GM08714 (cell line): ENCODE measurements at regions not wholly inside any gene's neighbourhood (a gene's known extent, or its start where the extent isn't known, plus 50 kb on each side); places are given as distances from the start of the nearest gene placed in this dataset.

Experiments
- H3K4me3 ChIP-seq: fragments of 200-500 bp; sonication (Bioruptor generic); 2 replicates; pipeline ENCODE4 v1.5.1; 2014; ENCODE audit warnings: mild to moderate bottlenecking, low read length, inconsistent platforms
- ZNF274 ChIP-seq: IDR thresholded peaks from 2 replicates; pipeline ENCODE4 v1.6.1; 2012; ENCODE audit warnings: mild to moderate bottlenecking, low read depth, low read length

- TF ChIP-seq ZNF274 = no peak
- H3K4me3 ChIP-seq = no peak overlapping the region
These were observed 946.0 kb downstream of the SLITRK5 start for GRCh38 chr13:88617176-88617575.

GRCh38 chr13:88622362-88622973 lies 951.3 kb downstream of the SLITRK5 start:
- no peak for TF ChIP-seq ZNF274

GRCh38 chr13:88623150-88623549 lies 952.0 kb downstream of the SLITRK5 start:
- TF ChIP-seq ZNF274 = no peak

More at GRCh38 chr13:88622362-88622973, 951.3 kb downstream of the SLITRK5 start:
- no peak overlapping the region for H3K4me3 ChIP-seq

GRCh38 chr13:88627071-88627470 lies 955.9 kb downstream of the SLITRK5 start:
- TF ChIP-seq ZNF274 = no peak
- no peak overlapping the region for H3K4me3 ChIP-seq

More at GRCh38 chr13:88623150-88623549, 952.0 kb downstream of the SLITRK5 start:
- no peak overlapping the region for H3K4me3 ChIP-seq

GRCh38 chr13:88628882-88629281 lies 957.7 kb downstream of the SLITRK5 start:
- no peak for TF ChIP-seq ZNF274
- no peak overlapping the region for H3K4me3 ChIP-seq

GRCh38 chr13:88637935-88638334 lies 966.8 kb downstream of the SLITRK5 start:
- TF ChIP-seq ZNF274 = no peak

GRCh38 chr13:88643233-88643632 lies 972.1 kb downstream of the SLITRK5 start:
- no peak overlapping the region for H3K4me3 ChIP-seq

More at GRCh38 chr13:88637935-88638334, 966.8 kb downstream of the SLITRK5 start:
- no peak overlapping the region for H3K4me3 ChIP-seq

GRCh38 chr13:88648598-88649373 lies 977.6 kb downstream of the SLITRK5 start:
- no peak overlapping the region for H3K4me3 ChIP-seq
- TF ChIP-seq ZNF274 = no peak

More at GRCh38 chr13:88643233-88643632, 972.1 kb downstream of the SLITRK5 start:
- TF ChIP-seq ZNF274 = no peak

- no peak overlapping the region for H3K4me3 ChIP-seq
- TF ChIP-seq ZNF274 = no peak
These were observed 978.7 kb downstream of the SLITRK5 start for GRCh38 chr13:88649855-88650254.

GRCh38 chr13:88651531-88651930 lies 980.4 kb downstream of the SLITRK5 start:
- TF ChIP-seq ZNF274 = no peak
- H3K4me3 ChIP-seq = no peak overlapping the region

- no peak for TF ChIP-seq ZNF274
- H3K4me3 ChIP-seq = no peak overlapping the region
These were observed 985.6 kb downstream of the SLITRK5 start for GRCh38 chr13:88656751-88657150.

- no peak for TF ChIP-seq ZNF274
- H3K4me3 ChIP-seq = no peak overlapping the region
These were observed 999.3 kb downstream of the SLITRK5 start for GRCh38 chr13:88670509-88670908.

- no peak overlapping the region for H3K4me3 ChIP-seq
- TF ChIP-seq ZNF274 = no peak
These were observed 1003.7 kb downstream of the SLITRK5 start for GRCh38 chr13:88674841-88675240.

GRCh38 chr13:88675347-88675996 lies 1004.3 kb downstream of the SLITRK5 start:
- no peak overlapping the region for H3K4me3 ChIP-seq
- TF ChIP-seq ZNF274 = no peak

GRCh38 chr13:88676016-88676415 lies 1004.8 kb downstream of the SLITRK5 start:
- TF ChIP-seq ZNF274 = no peak
- H3K4me3 ChIP-seq = no peak overlapping the region
